ENCODE measurements at regions not wholly inside any gene's neighbourhood (a gene's known extent, or its start where the extent isn't known, plus 50 kb on each side); places are given as distances from the start of the nearest gene placed in this dataset.

GRCh38 chr5:110963495-110963894 is 108.0 kb upstream of the TSLP start:
- Mint-ChIP-seq H3K4me3 (no peak overlapping the region), H3K27ac (no peak overlapping the region), H3K27me3 (no peaks in the 10 kb centered on the region), H3K9me3 (no peaks in the 10 kb centered on the region), H3K4me1 (ENCODE audit: unreplicated experiment) (no peaks in the 10 kb centered on the region), H3K36me3 (no peaks in the 10 kb centered on the region)
- TF ChIP-seq CTCF (conservative IDR thresholded peaks at IDR 0.05), result no peak
- no peak for DNase-seq (ENCODE audit: extremely low spot score, unreplicated experiment)

GRCh38 chr5:110965773-110966581 is 105.5 kb upstream of the TSLP start:
- Mint-ChIP-seq H3K36me3 (no peaks in the 10 kb centered on the region), H3K27me3 (peaks cover 3% of the 10 kb centered on the region), H3K4me1 (ENCODE audit: unreplicated experiment) (no peaks in the 10 kb centered on the region), H3K9me3 (no peaks in the 10 kb centered on the region), H3K27ac (no peak overlapping the region), H3K4me3 (no peak overlapping the region)
- DNase-seq (ENCODE audit: extremely low spot score, unreplicated experiment), result no peak
- TF ChIP-seq CTCF (conservative IDR thresholded peaks at IDR 0.05), result no peak

GRCh38 chr5:110968246-110969005 is 103.1 kb upstream of the TSLP start:
- no peak for DNase-seq (ENCODE audit: extremely low spot score, unreplicated experiment)
- no peak overlapping the region for H3K27ac Mint-ChIP-seq
- H3K4me3 Mint-ChIP-seq, result no peak overlapping the region

GRCh38 chr5:110969502-110969901 is 102.0 kb upstream of the TSLP start:
- Mint-ChIP-seq H3K4me1 (ENCODE audit: unreplicated experiment) (no peaks in the 10 kb centered on the region), H3K27ac (no peak overlapping the region), H3K9me3 (no peaks in the 10 kb centered on the region), H3K36me3 (no peaks in the 10 kb centered on the region), H3K27me3 (peaks cover 3% of the 10 kb centered on the region), H3K4me3 (no peak overlapping the region)
- no peak for TF ChIP-seq CTCF (conservative IDR thresholded peaks at IDR 0.05)
- DNase-seq (ENCODE audit: extremely low spot score, unreplicated experiment), result no peak

More at GRCh38 chr5:110968246-110969005, 103.1 kb upstream of the TSLP start:
- Mint-ChIP-seq H3K9me3 (no peaks in the 10 kb centered on the region), H3K27me3 (peaks cover 3% of the 10 kb centered on the region), H3K36me3 (no peaks in the 10 kb centered on the region), H3K4me1 (ENCODE audit: unreplicated experiment) (no peaks in the 10 kb centered on the region)
- TF ChIP-seq CTCF (conservative IDR thresholded peaks at IDR 0.05), result no peak

- H3K36me3 Mint-ChIP-seq, result no peaks in the 10 kb centered on the region
These were observed 98.0 kb upstream of the TSLP start for GRCh38 chr5:110973510-110973909.

More at GRCh38 chr5:110973510-110973909, 98.0 kb upstream of the TSLP start:
- H3K9me3 Mint-ChIP-seq, result no peaks in the 10 kb centered on the region
- no peak overlapping the region for H3K4me3 Mint-ChIP-seq
- peaks cover 3% of the 10 kb centered on the region for H3K27me3 Mint-ChIP-seq
- DNase-seq (ENCODE audit: extremely low spot score, unreplicated experiment), result no peak
- no peaks in the 10 kb centered on the region for H3K4me1 Mint-ChIP-seq (ENCODE audit: unreplicated experiment)
- H3K27ac Mint-ChIP-seq, result no peak overlapping the region
- TF ChIP-seq CTCF (conservative IDR thresholded peaks at IDR 0.05), result no peak

Data from type B pancreatic cell (in vitro differentiated cells).